ENCODE measurements at regions not wholly inside any gene's neighbourhood (a gene's known extent, or its start where the extent isn't known, plus 50 kb on each side); places are given as distances from the start of the nearest gene placed in this dataset.
"Not testable (repeated sequence)": the region's sequence is repeated elsewhere in the genome, so short reads cannot be mapped to it uniquely, and the experiment has no call there.

DNA sequence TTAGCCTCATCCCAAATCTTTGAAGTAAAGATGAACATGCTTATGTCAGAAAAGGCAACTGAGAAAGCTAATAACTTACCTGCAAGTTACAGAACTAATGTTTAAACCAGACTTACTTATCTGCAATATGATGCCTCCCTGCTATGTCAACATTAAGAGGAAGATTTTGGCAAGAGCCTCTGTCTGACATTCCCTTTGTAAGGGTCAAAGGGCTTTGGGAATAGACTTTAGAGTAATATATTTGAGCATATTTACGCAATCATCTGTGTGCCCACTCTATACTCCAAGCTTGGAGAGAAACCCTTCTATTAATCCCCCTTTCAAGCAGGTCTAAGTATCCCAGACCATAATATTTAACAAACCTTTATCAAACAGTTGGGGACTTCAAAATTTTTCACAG, 389.4 kb downstream of the NPIPA8 start:
- DNase-seq (ENCODE audit: low read depth in 3 of 3, low spot score in 2 of 3) = no peak

DNA sequence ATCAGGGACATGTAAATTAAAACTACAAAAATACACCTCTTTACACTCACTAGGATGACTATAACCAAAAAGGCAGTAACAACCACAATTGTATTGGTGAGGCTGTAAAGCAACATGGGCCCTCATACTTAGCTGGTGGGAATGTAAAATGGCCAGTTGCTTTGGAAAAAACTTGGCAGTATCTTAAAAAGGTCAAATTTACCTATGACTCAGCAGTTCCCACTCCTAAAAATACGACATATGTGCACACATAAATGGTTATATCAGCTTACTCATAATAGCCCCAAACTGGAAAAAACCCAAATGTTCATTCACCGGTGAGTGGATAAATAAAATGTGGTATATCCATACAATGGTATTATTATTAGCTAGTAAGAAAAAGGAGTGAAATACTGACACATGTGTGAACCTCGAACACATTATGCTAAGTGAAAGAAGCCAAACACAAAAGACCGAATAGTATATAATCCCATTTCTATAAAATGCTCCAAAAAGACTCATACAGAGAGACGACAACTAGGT, 391.4 kb downstream of the NPIPA8 start:
- no peak for DNase-seq (ENCODE audit: low read depth in 3 of 3, low spot score in 2 of 3)

DNA sequence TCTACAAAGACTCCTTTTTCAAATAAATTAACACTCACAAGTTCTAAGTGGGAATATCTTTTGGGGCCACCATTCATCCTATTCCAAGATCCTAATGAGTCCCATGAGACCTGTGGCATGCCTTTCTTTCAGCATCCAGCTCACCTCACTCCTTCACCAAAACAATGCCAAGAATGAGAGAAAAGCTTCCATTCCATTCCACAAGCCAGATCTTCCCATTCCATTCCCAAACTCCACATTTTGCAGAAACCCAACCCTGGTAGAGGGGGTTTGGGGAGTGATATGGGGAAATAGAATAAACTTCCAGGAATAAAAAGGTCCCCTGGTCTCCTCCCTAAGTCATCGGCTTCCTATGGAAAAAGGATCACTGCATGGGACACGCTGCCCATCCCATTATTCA, 392.2 kb downstream of the NPIPA8 start:
- DNase-seq (ENCODE audit: low read depth in 3 of 3, low spot score in 2 of 3) = no peak

DNA sequence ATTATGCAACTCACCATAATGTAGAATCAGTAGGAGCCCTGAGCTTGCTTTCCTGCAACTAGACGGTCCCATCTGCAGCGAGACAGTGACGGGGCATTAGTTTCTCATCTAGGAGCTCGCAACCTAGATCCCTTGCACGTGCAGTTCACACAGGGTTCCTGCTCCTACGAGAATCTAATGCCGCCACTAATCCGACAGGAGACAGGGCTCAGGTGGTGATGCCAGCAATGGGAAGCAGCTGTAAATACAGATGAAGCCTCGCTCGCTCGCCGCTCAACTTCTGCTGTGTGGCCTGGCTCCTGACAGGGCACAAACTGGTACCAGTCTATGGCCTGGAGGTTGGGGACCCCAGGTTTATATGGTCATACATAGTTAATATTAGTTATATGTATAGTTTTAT, 394.5 kb downstream of the NPIPA8 start:
- DNase-seq (ENCODE audit: low read depth in 3 of 3, low spot score in 2 of 3) = no peak

DNA sequence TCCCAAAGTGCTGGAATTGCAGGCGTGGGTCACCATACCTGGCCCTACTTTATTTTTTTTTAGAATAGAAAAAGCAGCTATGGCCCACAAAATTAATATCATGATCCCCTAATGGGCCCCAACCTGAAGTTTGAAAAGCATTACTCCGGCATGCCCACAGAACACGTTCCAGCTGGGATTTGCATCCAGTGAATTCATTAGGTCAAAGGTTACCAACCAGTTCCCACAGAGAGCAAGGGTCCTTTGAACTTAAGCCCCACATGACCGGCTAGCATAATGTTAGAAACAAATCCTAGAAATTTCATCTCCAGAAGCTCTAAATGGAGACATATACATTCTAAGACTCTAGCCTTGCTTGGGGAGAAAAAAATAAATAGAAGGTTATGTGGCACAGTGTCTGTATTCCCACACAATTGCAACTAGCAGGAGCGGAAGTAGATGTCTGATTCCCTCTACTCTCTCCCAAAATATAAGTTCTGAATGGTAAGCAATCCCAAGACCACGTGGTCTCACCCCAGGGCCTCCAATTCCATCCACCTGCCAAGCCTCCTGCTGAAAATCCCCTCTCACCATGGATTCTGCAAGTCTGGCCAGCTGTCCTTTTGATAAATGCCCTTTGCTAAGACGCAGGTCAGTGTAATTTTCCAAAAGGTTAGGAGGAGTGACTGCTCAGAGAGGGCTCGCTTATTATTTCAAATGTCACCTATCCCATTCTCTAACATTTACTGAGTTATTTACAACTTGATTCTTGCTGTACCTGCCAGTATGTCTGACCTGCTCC, 395.8 kb downstream of the NPIPA8 start:
- no peak for DNase-seq (ENCODE audit: low read depth in 3 of 3, low spot score in 2 of 3)

DNA sequence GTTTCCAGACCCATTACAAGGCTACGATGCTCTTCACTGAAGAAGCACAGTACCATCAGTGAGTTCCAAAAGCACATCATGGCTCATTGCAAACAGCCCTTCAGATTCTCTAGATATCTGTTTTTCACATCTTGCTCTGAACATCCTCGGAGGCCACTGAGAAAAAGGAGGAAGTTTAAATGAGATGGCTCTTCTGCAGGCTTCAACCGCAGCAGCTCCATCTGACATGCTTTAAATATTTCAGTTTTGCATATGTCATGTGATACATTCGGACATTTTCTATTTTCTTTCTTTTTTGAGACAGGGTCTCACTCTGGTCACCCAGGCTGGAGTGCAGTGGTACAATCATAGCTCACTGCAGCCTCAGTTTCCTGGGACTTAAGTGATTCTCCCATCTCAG, 396.8 kb downstream of the NPIPA8 start:
- DNase-seq (ENCODE audit: low read depth in 3 of 3, low spot score in 2 of 3) = no peak

DNA sequence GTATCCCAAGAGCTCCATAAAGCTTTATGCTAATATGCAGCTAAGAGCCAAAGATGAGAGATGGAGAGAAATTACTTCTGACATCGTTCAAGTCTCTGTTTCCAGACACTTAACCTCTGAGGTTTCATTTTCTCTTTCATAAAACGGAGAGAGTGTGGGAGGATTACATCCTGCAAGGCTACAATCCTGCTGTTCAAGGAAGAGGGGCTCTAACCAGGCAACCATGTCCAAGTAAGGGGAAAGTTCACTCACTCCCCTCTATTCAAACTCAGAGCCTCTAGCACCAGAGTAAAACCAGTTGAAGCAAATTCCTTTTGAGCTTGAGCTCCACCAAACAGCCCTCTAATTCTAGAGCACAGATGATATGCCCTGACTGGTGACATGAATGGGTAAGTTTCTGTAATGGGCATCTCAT, 397.4 kb downstream of the NPIPA8 start:
- peak; percentile 15 to 41 (median 31) for DNase-seq (ENCODE audit: low read depth in 3 of 3, low spot score in 2 of 3)

DNA sequence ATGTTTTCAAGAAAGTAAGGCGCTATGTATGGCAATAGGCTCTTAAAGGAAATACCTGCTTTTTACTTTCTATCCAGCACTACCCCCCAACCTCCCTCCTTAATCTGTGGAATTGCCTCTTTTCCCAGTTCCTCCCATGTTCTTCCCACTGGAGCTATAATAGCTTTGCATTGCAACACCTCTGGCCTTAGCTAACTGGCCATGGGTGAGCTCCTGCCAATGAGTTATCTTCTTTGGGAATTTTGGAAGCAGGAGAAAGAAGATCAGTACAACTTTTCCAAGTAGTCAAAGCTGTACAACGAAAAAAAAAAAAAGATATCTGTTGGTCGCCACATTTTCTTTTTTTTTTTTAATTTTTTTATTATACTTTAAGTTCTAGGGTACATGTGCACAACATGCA, 398.0 kb downstream of the NPIPA8 start:
- DNase-seq (ENCODE audit: low read depth in 3 of 3, low spot score in 2 of 3) = no peak

DNA sequence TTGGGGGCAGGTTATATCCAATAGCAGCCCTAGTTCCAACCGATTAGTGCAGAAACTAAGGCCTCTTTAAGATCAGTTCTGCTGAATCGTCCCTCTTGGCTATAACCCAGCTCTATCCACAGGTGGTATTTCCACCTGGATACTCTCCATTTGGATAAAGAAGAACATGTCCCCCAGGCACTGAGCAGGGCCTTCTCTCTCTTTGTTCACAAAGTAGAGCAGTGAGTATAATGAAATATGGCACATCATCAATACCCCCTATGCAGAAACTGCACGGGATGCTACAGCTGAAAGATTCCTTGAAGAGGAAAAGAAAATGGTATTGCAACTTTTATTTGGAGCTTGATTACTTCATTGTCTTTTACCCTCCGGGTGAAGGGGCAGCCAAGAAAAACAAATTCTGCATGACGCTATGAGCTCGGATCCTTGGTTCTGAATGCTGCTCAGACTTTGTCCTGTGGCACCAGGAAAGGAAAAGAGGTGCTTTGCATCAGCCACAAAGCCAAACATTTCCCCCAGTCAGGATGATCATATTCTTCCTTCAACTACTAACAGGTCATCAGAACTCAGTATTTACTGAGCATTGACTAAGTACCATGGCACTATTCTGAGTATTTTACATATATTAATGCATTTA, 399.7 kb downstream of the NPIPA8 start:
- no peak for DNase-seq (ENCODE audit: low read depth in 3 of 3, low spot score in 2 of 3)

DNA sequence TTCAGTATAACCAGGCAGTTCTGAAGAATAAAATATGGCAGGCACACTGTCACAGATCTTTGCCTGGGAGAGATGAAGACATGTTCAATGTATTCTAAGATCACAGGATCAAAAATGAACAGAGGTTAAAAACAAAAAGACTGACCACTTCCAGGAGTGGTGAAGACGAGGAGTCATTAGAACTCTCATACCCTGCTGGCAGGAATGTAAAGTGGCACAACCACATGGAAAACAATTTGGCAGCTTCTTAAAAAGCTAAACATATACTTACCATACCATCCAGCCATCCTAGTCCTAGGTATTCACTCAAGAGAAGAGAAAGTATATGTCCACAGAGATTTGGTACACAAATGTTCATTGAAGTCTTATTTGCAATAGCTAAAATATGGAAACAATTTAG, 406.3 kb downstream of the NPIPA8 start:
- DNase-seq (ENCODE audit: low read depth in 3 of 3, low spot score in 2 of 3) = no peak

DNA sequence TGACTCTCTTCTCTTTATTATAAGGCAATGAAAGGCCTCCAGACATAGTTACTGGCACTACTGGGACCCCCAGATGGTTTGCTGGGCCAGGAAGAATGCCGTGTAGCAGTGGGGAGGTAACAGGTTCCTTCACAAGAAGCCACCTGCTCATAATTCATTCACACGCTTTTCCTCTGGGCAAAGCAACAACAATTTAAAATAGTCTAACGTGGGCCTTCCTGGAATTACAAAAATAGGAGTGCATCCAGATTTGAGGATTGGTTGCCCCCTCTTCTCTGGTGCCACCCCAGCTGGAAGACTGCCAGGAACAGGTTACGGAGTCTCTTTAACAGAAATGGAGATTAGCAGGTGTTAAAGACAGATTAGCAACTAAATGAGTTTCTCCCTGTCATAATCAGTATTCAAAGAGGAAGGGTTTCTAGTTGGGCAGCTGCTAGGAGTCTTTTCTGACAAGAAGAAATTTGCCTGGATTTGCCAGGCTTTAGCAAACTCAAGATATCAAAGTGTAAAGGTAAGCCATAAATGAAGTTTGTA, 409.6 kb downstream of the NPIPA8 start:
- no peak for DNase-seq (ENCODE audit: low read depth in 3 of 3, low spot score in 2 of 3)

DNA sequence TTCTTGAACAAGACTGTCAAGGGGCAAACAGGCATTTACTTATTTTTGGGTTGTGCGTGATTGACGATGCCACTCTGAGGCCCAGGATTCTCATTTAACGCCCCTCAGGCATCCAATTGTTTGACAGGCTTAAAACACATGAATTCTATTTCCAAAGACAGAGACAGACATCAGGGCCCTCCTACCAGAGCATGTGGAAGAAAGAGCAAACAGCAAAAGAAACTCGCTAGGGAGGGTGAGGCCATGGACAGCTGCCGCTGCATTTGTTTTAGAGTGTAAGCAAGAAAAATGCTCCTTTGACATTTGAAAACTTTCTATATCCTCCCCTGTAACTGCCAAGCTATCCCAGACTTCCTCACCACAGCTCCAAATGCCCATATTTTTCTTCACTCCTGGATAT, 410.1 kb downstream of the NPIPA8 start:
- no peak for DNase-seq (ENCODE audit: low read depth in 3 of 3, low spot score in 2 of 3)

DNA sequence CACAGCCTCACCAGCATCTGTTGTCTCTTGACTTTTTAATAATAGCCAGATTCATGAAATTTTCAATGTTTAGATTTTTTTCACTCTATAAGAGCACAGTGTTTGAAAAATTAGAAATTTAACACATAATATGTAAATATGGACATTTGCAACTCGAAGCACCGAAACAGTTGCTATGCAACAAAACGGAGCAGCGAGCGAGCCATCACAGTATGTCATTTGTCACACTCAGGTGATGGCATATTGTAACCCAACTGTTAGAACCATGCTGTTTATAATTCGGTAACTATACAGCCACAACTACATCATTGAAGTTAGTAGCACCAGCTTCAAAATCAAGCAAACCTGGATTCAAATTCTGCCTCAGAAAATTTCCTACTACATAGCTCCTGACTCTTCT, 410.8 kb downstream of the NPIPA8 start:
- DNase-seq (ENCODE audit: low read depth in 3 of 3, low spot score in 2 of 3) = no peak

DNA sequence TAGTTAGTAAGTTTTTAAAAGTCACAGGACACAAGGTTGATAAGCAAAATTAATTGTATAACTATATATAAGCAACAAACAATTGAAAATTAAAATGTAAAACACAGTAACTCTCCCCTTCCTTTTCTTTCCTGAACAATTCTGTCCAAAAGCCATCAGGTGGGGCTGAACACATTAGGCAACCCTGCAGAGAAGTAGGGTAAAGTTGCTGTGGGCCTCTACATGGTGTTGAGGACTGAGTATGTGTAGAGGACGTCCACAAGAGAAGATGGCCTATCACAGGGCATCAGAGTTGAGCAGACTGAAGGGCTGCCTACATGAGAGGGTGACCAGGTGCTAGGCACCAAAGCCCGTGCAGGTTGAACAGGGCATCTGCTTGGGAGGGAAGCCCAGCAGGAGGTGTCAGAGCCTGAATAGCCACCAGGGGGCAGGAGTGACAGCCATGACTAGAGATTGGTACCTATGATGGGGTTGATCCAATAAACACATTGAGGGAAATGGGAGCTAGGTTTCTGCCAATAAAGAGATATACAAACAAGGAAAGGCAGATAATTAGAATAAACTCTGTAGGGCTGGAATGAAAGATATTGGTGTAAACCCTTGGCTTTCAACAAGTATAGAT, 415.1 kb downstream of the NPIPA8 start:
- DNase-seq (ENCODE audit: low read depth in 3 of 3, low spot score in 2 of 3) = no peak

DNA sequence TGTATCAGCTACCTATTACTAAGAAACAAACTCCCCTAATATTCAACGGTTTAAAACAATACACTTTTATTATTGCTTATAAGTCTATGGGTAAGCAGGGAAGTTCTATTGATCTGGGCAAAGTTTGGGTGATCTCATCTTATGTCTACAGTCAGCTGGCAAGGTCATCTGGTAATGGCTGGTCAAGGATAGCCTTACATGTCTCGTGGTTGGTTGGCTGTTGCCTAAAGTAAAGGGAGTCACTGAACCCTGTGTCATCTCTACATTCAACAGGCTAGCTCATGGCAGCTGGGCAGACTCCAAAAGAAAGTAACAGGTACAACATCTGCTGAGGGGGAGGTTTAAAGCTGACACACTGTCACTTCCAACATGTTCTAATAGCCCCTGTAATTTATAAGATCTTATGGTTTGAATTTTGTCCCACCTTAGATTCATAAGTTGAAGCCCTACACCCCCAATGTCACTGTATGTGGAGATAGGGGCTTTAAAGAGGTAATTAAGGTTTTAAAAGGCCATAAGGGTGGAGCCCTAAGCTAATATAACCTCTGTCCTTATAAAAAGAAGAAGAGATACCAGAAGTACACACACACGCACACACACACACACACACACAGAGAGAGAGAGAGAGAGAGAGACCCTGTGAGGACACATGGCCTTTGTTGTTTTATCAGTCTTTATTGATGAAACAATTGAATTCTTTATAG, 419.1 kb downstream of the NPIPA8 start:
- no peak for DNase-seq (ENCODE audit: low read depth in 3 of 3, low spot score in 2 of 3)

DNA sequence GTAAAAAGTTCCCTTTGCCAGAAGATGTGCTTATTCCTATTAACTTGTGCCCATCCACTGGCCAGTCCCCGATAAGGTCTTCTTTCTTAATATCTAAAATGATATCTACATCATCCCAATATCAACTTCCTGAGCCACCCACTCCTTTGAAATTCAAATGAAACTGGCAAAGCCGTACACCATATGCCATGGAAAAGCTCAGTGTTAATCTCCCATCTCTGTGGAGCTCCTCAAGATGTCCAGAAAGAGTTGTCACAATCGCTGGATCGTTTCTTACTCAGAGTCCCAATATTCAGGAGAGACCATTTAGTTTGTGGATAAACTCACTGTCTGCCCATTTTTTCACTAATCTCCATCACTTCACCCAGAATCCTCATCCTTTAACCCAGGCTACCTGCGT, 420.7 kb downstream of the NPIPA8 start:
- DNase-seq (ENCODE audit: low read depth in 3 of 3, low spot score in 2 of 3) = no peak

DNA sequence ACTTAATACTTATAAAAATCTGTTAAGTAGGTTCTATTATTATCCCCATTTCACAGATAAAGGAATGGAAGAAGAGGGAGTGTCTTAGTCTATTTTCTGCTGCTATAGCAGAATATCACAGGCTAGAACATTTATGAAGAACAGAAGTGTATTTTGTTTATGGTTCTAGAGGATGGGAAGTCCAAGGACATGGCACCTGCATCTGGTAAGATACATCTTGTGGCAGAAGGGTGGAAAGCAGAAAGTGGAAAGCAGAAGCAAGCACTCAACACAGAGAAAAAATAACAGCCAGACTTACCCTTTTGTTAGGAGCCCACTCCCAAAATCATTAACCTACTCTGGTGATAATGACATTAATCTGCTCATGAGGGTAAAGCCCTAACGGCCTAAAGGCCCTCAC, 422.4 kb downstream of the NPIPA8 start:
- no peak for DNase-seq (ENCODE audit: low read depth in 3 of 3, low spot score in 2 of 3)

DNA sequence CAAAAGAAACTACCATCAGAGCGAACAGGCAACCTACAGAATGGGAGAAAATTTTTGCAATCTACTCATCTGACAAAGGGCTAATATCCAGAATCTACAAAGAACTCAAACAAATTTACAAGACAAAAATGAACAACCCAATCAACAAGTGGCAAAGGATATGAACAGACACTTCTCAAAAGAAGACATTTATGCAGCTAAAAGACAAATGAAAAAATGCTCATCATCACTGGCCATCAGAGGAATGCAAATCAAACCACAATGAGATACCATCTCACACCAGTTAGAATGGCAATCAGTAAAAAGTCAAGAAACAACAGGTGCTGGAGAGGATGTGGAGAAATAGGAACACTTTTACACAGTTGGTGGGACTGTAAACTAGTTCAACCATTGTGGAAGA, 425.0 kb downstream of the NPIPA8 start:
- not testable (repeated sequence) for DNase-seq (ENCODE audit: low read depth in 3 of 3, low spot score in 2 of 3)

DNA sequence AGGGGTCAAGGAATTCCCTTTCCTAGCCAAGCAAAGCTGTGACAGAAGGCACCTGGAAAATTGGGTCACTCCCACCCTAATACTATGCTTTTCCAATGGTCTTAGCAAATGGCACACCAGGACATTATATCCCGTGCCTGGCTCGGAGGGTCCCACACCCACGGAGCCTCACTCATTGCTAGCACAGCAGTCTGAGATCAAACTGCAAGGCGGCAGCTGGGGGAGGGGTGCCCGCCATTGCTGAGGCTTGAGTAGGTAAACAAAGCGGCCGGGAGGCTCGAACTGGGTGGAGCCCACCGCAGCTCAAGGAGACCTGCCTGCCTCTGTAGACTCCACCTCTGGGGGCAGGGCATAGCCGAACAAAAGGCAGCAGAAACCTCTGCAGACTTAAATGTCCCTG, 429.9 kb downstream of the NPIPA8 start:
- not testable (repeated sequence) for DNase-seq (ENCODE audit: low read depth in 3 of 3, low spot score in 2 of 3)

DNA sequence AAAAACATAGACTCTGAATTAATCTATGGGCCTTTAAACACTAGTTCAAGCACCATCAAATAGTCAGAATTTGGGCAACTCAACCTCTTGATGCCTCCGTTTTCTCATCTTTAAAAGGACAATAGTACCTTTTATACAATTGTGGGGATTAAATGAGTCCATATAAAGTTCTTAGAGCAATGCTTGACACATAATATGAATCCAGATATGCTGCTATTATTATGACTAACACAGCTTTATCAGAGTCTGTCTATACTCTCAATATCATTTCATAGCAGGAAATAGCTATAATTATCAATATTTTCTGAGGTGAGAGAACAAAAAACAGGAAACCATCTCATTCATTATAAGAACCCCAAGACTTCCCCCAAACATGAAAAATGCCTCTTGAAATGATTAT, 430.5 kb upstream of the XYLT1 start:
- DNase-seq (ENCODE audit: low read depth in 3 of 3, low spot score in 2 of 3) = no peak

DNA sequence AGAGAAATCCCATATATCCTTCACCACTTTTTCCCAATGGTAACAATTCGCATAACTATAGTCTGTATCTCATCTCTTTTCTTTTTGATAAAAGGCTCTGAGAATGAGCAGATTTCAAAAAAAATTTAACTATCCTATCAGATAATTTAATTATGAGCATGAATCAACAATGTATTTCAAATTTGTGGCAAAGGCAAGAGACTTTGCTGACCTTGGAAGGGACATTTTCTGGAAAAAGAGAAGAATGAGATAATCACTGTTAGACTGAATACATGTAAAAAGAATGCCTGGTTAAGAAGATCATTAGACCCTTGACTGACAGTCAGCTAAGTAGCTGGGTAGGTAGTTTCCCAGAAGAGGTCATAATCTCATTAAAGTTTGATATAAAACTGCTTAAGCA, 428.4 kb upstream of the XYLT1 start:
- DNase-seq (ENCODE audit: low read depth in 3 of 3, low spot score in 2 of 3) = no peak
